ENCODE measurements at regions not wholly inside any gene's neighbourhood (a gene's known extent, or its start where the extent isn't known, plus 50 kb on each side); places are given as distances from the start of the nearest gene placed in this dataset.

DNA sequence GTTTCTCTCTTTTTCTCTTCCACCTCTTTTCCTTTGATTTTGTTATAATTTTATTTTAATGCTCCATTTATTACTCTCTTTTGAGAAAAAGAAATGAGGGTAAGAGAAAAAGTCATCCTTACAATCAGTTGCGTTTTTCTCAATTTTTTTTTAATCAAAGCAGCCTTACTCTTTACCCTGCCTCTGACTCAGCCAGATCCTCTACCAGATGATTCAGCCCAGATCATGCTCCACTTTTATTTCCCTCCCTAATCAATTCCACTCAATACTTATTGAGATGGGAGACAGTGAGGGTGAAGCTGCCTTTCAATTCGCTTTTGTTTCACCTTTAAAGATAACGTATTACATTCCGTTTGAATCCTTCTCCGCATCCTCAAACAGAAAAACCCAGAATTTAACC is 337.9 kb downstream of the SATB2 start:
- DNase-seq (ENCODE audit: low spot score) = no peak
- TF ChIP-seq, protein P1, sequence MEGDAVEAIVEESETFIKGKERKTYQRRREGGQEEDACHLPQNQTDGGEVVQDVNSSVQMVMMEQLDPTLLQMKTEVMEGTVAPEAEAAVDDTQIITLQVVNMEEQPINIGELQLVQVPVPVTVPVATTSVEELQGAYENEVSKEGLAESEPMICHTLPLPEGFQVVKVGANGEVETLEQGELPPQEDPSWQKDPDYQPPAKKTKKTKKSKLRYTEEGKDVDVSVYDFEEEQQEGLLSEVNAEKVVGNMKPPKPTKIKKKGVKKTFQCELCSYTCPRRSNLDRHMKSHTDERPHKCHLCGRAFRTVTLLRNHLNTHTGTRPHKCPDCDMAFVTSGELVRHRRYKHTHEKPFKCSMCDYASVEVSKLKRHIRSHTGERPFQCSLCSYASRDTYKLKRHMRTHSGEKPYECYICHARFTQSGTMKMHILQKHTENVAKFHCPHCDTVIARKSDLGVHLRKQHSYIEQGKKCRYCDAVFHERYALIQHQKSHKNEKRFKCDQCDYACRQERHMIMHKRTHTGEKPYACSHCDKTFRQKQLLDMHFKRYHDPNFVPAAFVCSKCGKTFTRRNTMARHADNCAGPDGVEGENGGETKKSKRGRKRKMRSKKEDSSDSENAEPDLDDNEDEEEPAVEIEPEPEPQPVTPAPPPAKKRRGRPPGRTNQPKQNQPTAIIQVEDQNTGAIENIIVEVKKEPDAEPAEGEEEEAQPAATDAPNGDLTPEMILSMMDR (IDR thresholded peaks at IDR 0.05; ENCODE audit: borderline replicate concordance, control extremely low read depth, extremely low read depth, insufficient read depth, missing control alignments) = no peak
- in situ Hi-C loops (cut with MboI; ENCODE audit: low sequenced_read_pairs, unreplicated experiment) = no loop called here

DNA sequence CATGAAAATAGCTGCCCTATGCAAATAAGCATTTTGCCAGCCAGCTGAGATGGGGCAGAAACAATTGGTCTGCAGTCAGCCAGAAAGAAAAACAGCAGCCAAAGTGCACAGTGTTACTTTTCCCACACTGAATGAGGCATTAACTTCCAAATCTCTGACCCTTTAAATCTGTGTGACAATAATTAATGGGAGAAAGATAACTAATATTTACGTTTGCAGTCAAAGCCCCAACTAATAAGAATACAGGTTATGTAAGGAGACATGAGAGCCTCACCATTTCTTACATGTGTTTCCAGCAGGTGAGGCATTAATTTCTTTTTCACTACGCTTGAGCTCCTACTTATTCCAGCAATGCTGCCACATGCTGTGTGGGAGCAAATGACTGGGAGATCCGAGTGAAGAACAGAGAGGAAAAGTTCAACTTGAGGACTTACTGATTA is 339.0 kb downstream of the SATB2 start:
- no peak for DNase-seq (ENCODE audit: low spot score)
- in situ Hi-C loops (cut with MboI; ENCODE audit: low sequenced_read_pairs, unreplicated experiment) = no loop called here
- TF ChIP-seq, protein P1 (IDR thresholded peaks at IDR 0.05; ENCODE audit: borderline replicate concordance, control extremely low read depth, extremely low read depth, insufficient read depth, missing control alignments) = no peak

DNA sequence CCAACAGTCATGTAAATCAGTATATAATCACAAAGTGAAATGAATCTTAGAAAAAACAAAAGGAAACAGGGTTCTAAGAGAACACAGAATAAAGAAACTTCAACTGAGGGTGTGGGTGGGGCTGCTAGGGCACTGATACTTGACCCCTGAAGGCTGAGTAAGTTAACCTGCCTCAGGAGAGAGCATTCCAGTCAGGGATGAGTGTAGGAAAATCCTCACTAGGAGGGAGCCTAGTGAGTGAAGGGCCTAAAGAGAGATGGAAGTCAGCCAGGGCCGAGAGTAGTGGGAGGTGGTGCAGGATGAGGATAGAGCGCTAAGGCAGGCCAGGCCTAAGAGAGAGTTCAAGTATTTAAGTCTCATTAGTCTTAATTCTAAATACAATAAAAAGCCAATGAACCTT is 342.6 kb downstream of the SATB2 start:
- in situ Hi-C loops (cut with MboI; ENCODE audit: low sequenced_read_pairs, unreplicated experiment) = no loop called here
- TF ChIP-seq, protein P1 (IDR thresholded peaks at IDR 0.05; ENCODE audit: borderline replicate concordance, control extremely low read depth, extremely low read depth, insufficient read depth, missing control alignments) = no peak
- DNase-seq (ENCODE audit: low spot score) = no peak

DNA sequence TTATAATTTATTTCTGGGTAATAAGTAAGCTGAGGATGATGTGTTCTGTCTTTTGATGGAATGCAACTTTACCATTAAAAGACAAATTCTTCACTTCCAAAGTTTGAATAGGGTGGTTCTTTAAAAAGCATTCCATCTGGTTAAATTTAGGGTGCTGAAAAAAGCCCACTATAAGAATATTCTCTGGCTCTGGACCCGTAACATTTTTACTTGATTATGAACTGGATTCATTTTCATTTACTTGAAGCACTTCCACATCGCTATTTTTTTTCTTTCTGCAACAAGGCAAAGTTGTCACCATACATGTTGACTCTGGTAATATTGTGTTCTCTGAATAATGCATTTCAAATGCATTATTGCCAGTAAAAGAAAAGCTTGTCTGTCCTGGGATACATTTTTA is 344.6 kb downstream of the SATB2 start:
- TF ChIP-seq, protein P1 (IDR thresholded peaks at IDR 0.05; ENCODE audit: borderline replicate concordance, control extremely low read depth, extremely low read depth, insufficient read depth, missing control alignments) = no peak
- no peak for DNase-seq (ENCODE audit: low spot score)
- in situ Hi-C loops (cut with MboI; ENCODE audit: low sequenced_read_pairs, unreplicated experiment) = no loop called here

DNA sequence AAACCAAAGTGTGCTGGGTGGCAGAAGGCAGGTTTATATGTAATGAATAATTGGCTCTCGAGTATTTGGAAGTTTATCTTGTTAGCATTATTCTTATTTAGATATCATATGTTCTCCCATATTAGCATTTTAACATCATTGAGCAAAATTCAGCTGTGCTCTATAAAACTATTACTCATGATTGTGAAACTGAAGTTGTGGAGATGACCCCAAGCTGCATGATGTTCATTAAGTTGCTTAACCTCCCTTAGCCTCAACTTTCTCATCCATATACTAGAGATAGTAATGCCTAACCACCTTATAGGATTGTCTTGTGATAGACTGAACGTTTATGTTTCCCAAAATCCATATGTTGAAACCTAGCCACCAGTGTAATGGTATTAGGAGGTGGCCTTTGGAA is 346.3 kb downstream of the SATB2 start:
- in situ Hi-C loops (cut with MboI; ENCODE audit: low sequenced_read_pairs, unreplicated experiment) = no loop called here
- TF ChIP-seq, protein P1 (IDR thresholded peaks at IDR 0.05; ENCODE audit: borderline replicate concordance, control extremely low read depth, extremely low read depth, insufficient read depth, missing control alignments) = no peak
- no peak for DNase-seq (ENCODE audit: low spot score)

DNA sequence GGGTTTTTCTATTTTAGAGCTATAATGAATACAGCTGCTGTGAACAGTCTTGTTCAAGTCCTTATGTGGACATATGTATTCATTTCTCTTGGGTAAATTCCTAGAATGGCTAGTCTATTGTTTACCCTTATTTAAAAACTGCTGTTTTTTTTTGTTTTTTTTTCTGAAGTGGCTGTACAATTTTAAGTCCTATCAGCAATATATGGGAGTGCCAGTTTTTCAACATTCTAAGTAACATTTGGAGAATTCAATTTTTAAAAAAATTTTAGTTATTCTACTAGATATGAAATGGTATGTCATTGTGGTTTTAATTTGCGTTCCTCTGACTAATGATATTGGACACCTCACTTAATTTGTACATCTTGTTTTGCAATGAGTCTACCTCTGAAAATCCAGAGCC is 349.7 kb downstream of the SATB2 start:
- in situ Hi-C loops (cut with MboI; ENCODE audit: low sequenced_read_pairs, unreplicated experiment) = no loop called here
- TF ChIP-seq, protein P1 (IDR thresholded peaks at IDR 0.05; ENCODE audit: borderline replicate concordance, control extremely low read depth, extremely low read depth, insufficient read depth, missing control alignments) = no peak
- no peak for DNase-seq (ENCODE audit: low spot score)

DNA sequence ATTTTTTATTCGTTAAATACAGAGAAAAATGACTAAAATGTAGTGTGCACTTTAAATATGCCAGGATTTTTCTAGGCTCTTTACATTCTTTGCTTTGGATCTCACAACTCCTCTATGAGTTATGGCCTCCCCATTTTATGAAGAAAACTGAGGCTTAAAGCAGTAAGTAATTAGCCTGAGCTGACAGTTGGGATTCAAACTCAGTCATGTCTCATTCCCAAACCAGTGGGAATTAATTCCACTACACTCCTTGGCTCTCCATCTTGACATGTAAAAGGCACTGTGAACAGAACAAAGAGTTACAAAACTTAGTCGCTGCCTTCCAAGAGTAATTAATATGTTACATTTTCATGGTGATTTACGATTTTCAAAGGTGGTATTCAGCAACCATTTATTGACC is 351.9 kb downstream of the SATB2 start:
- in situ Hi-C loops (cut with MboI; ENCODE audit: low sequenced_read_pairs, unreplicated experiment) = no loop called here
- DNase-seq (ENCODE audit: low spot score) = no peak
- TF ChIP-seq, protein P1 (IDR thresholded peaks at IDR 0.05; ENCODE audit: borderline replicate concordance, control extremely low read depth, extremely low read depth, insufficient read depth, missing control alignments) = no peak
